Vagina (tissue), 2 donors: ENCODE measurements at regions not wholly inside any gene's neighbourhood (a gene's known extent, or its start where the extent isn't known, plus 50 kb on each side); places are given as distances from the start of the nearest gene placed in this dataset.

Source experiments
- CTCF ChIP-seq, 3 experiments: fragments of 450-650 bp in 2 of 3; fragments of 200-600 bp in 1 of 3; sonication (generic) in 1 of 3; IDR thresholded peaks; one replicate each; pipeline ENCODE4 v1.5.1; 2017 to 2019; ENCODE audit warnings: antibody characterized with exemption in 3 of 3, mild to moderate bottlenecking in 2 of 3, moderate library complexity in 2 of 3
- POLR2A ChIP-seq, 2 donors: fragments of 450-650 bp; IDR thresholded peaks; one replicate each; pipeline ENCODE4 v1.6.1; 2017; ENCODE audit warnings: antibody characterized with exemption in 2 of 2, mild to moderate bottlenecking in 2 of 2, moderate library complexity in 2 of 2
- POLR2AphosphoS5 ChIP-seq, 2 donors: sonication (generic); formaldehyde crosslinking; IDR thresholded peaks; one replicate each; pipeline ENCODE4 v1.9.0; 2017; ENCODE audit warnings: antibody characterized with exemption in 2 of 2, mild to moderate bottlenecking in 2 of 2, low read depth in 1 of 2; ENCODE audit not compliant: insufficient read depth in 1 of 2

GRCh38 chr15:77682564-77682963, 49.9 kb upstream of the LINGO1 start:
- TF ChIP-seq CTCF (IDR thresholded peaks at IDR 0.05) (no peak), POLR2A (IDR thresholded peaks at IDR 0.05) (no peak), POLR2AphosphoS5 (IDR thresholded peaks at IDR 0.05; ENCODE audit: insufficient read depth in 1 of 2, low read depth in 1 of 2) (no peak)
